ENCODE measurements at regions not wholly inside any gene's neighbourhood (a gene's known extent, or its start where the extent isn't known, plus 50 kb on each side); places are given as distances from the start of the nearest gene placed in this dataset.

- DNase-seq: no peak
These were observed 163.5 kb downstream of the AACS start for GRCh38 chr12:125228519-125229260.

- DNase-seq: no peak
These were observed 164.8 kb downstream of the AACS start for GRCh38 chr12:125229878-125230530.

GRCh38 chr12:125233319-125233718, 168.1 kb downstream of the AACS start:
- DNase-seq: no peak

- no peak for DNase-seq
These were observed 174.3 kb downstream of the AACS start for GRCh38 chr12:125239563-125239962.

GRCh38 chr12:125240717-125241116, 175.5 kb downstream of the AACS start:
- no peak for DNase-seq

- no peak for DNase-seq
These were observed 178.6 kb downstream of the AACS start for GRCh38 chr12:125243811-125244210.

GRCh38 chr12:125244338-125244737, 179.1 kb downstream of the AACS start:
- no peak for DNase-seq

- no peak for DNase-seq
These were observed 180.6 kb downstream of the AACS start for GRCh38 chr12:125245581-125246557.

GRCh38 chr12:125247477-125247876, 182.2 kb downstream of the AACS start:
- DNase-seq: no peak

- DNase-seq: no peak
These were observed 184.0 kb downstream of the AACS start for GRCh38 chr12:125249066-125249824.

GRCh38 chr12:125249932-125250331, 184.7 kb downstream of the AACS start:
- DNase-seq: no peak

- no peak for DNase-seq
These were observed 189.0 kb downstream of the AACS start for GRCh38 chr12:125254236-125254635.

GRCh38 chr12:125254856-125255255, 189.6 kb downstream of the AACS start:
- no peak for DNase-seq

- DNase-seq: no peak
These were observed 190.8 kb downstream of the AACS start for GRCh38 chr12:125255935-125256633.

- DNase-seq: no peak
These were observed 191.3 kb downstream of the AACS start for GRCh38 chr12:125256634-125256936.

GRCh38 chr12:125259178-125259867, 194.1 kb downstream of the AACS start:
- DNase-seq: no peak

- no peak for DNase-seq
These were observed 197.6 kb downstream of the AACS start for GRCh38 chr12:125262851-125263250.

GRCh38 chr12:125263385-125263784, 198.2 kb downstream of the AACS start:
- DNase-seq: no peak

- no peak for DNase-seq
These were observed 201.9 kb downstream of the AACS start for GRCh38 chr12:125267114-125267513.

- DNase-seq: no peak
These were observed 204.0 kb downstream of the AACS start for GRCh38 chr12:125269276-125269675.

GRCh38 chr12:125271892-125272291, 206.7 kb downstream of the AACS start:
- DNase-seq: no peak
